Keratinocyte (primary cell): ENCODE measurements at regions not wholly inside any gene's neighbourhood (a gene's known extent, or its start where the extent isn't known, plus 50 kb on each side); places are given as distances from the start of the nearest gene placed in this dataset.

Source experiments
- DNase-seq: peaks from one replicate; pipeline ENCODE4 v3.0.0-alpha.2; 2011; ENCODE audit warnings: low read depth, missing footprints, low spot score
- FAIRE-seq: peaks from 2 replicates; lab custom pipeline; 2011; peaks lifted over from hg19 to GRCh38; lab: Jason Lieb, UNC
- H2AFZ ChIP-seq: 2 replicates; pipeline ENCODE4 v1.6.0; 2012; ENCODE audit warnings: low read length, control low read depth, inconsistent platforms; ENCODE audit not compliant: control insufficient read depth
- H3K27ac ChIP-seq: 2 replicates; pipeline ENCODE4 v1.5.1; 2011; ENCODE audit warnings: low read length; ENCODE audit not compliant: control insufficient read depth, insufficient read depth
- H3K27me3 ChIP-seq: 3 replicates; pipeline ENCODE4 v1.6.0; 2011; ENCODE audit warnings: low read length; ENCODE audit not compliant: control insufficient read depth, insufficient read depth; ENCODE audit errors: extremely low read depth
- H3K36me3 ChIP-seq, 2 experiments: 2 replicates in 1 of 2; 3 replicates in 1 of 2; pipeline ENCODE4 v1.5.1; 2011; ENCODE audit warnings: low read length in 2 of 2, mild to moderate bottlenecking in 1 of 2; ENCODE audit not compliant: control insufficient read depth in 2 of 2, insufficient read depth in 2 of 2; ENCODE audit errors: extremely low read depth in 1 of 2
- H3K4me1 ChIP-seq: 3 replicates; pipeline ENCODE4 v1.5.1; 2011; ENCODE audit warnings: low read length; ENCODE audit not compliant: control insufficient read depth, insufficient read depth; ENCODE audit errors: extremely low read depth
- H3K4me2 ChIP-seq: 3 replicates; pipeline ENCODE4 v1.6.0; 2011; ENCODE audit warnings: low read depth, low read length; ENCODE audit not compliant: control insufficient read depth, insufficient read depth; ENCODE audit errors: extremely low read depth
- H3K4me3 ChIP-seq, 3 experiments: fragments of 200-600 bp in 1 of 3; sonication (generic) in 1 of 3; 2 replicates in 2 of 3; 3 replicates in 1 of 3; pipeline ENCODE4 v1.5.1; 2011 to 2016; ENCODE audit warnings: low read length in 3 of 3, mild to moderate bottlenecking in 3 of 3, control low read depth in 2 of 3, inconsistent platforms in 1 of 3, low read depth in 1 of 3, mixed read lengths in 1 of 3, mixed run types in 1 of 3, moderate library complexity in 1 of 3; ENCODE audit not compliant: control insufficient read depth in 2 of 3, insufficient read depth in 2 of 3; ENCODE audit errors: extremely low read depth in 1 of 3
- H3K79me2 ChIP-seq: 2 replicates; pipeline ENCODE4 v1.6.0; 2012; ENCODE audit warnings: low read length; ENCODE audit not compliant: control insufficient read depth, insufficient read depth
- H3K9ac ChIP-seq: 3 replicates; pipeline ENCODE4 v1.6.0; 2011; ENCODE audit warnings: low read length; ENCODE audit not compliant: control insufficient read depth, insufficient read depth; ENCODE audit errors: extremely low read depth
- H3K9me1 ChIP-seq: 3 replicates; pipeline ENCODE4 v1.6.0; 2011; ENCODE audit warnings: low read length; ENCODE audit not compliant: control insufficient read depth, insufficient read depth; ENCODE audit errors: extremely low read depth
- H3K9me3 ChIP-seq: 2 replicates; pipeline ENCODE4 v1.5.1; 2012; ENCODE audit warnings: low read depth, low read length; ENCODE audit not compliant: control insufficient read depth
- H4K20me1 ChIP-seq: 3 replicates; pipeline ENCODE4 v1.6.0; 2011; ENCODE audit warnings: low read length; ENCODE audit not compliant: control insufficient read depth, insufficient read depth; ENCODE audit errors: extremely low read depth
- CTCF ChIP-seq, 3 experiments: IDR thresholded peaks in 1 of 3; conservative IDR thresholded peaks in 1 of 3; optimal IDR thresholded peaks in 1 of 3; 2 replicates in 2 of 3; 3 replicates in 1 of 3; pipeline versions ENCODE3 to v1.5.1; 2011; ENCODE audit warnings: low read length in 3 of 3, mild to moderate bottlenecking in 3 of 3, moderate library complexity in 2 of 3, control low read depth in 1 of 3, inconsistent platforms in 1 of 3; ENCODE audit not compliant: insufficient read depth in 2 of 3; ENCODE audit errors: extremely low read depth in 1 of 3
- EZH2 ChIP-seq: IDR thresholded peaks from one replicate; pipeline ENCODE4 v1.6.1; 2012; ENCODE audit warnings: inconsistent platforms, mild to moderate bottlenecking, low read length, moderate library complexity
- dilution Hi-C: fragments of 300-500 bp; cut with MboI; formaldehyde crosslinking; loops from one replicate; pipeline ENCODE4 v1.7.0; 2020; ENCODE audit warnings: low sequenced_read_pairs; ENCODE audit not compliant: extremely low pct_ligation_motif_present

GRCh38 chr4:153034681-153035080, 98.6 kb downstream of the FHDC1 start:
- H3K9me1 ChIP-seq, result no peaks in the 10 kb centered on the region
- no peaks in the 10 kb centered on the region for H3K27me3 ChIP-seq
- H3K27ac ChIP-seq, result no peak overlapping the region
- H2AFZ ChIP-seq, result no peak overlapping the region
- DNase-seq (no peak), FAIRE-seq (no peak)
- H4K20me1 ChIP-seq, result no peaks in the 10 kb centered on the region
- H3K9me3 ChIP-seq, result peaks cover 2% of the 10 kb centered on the region
- H3K4me3 ChIP-seq, result no peak overlapping the region
- TF ChIP-seq EZH2 (no peak), CTCF (optimal IDR thresholded peaks at IDR 0.05 in 1 of 3, IDR thresholded peaks at IDR 0.05 in 1 of 3, conservative IDR thresholded peaks at IDR 0.05 in 1 of 3; ENCODE audit: extremely low read depth in 1 of 3, insufficient read depth in 2 of 3, low read length in 3 of 3) (no peak)
- no peak overlapping the region for H3K9ac ChIP-seq
- H3K36me3 ChIP-seq, result no peaks in the 10 kb centered on the region
- H3K4me2 ChIP-seq, result no peak overlapping the region
- H3K4me1 ChIP-seq, result peaks cover 8% of the 10 kb centered on the region
- dilution Hi-C loops, result no loop called here
- H3K79me2 ChIP-seq, result no peaks in the 10 kb centered on the region

GRCh38 chr4:153036931-153037482, 100.9 kb downstream of the FHDC1 start:
- Histone ChIP-seq H3K9me1 (no peaks in the 10 kb centered on the region), H3K9ac (no peak overlapping the region), H3K4me1 (peaks cover 8% of the 10 kb centered on the region), H3K9me3 (no peaks in the 10 kb centered on the region), H4K20me1 (no peaks in the 10 kb centered on the region), H3K79me2 (no peaks in the 10 kb centered on the region), H3K27ac (no peak overlapping the region), H3K4me3 (no peak overlapping the region), H2AFZ (no peak overlapping the region), H3K36me3 (no peaks in the 10 kb centered on the region), H3K4me2 (peak overlapping the region; percentile 33), H3K27me3 (no peaks in the 10 kb centered on the region)
- dilution Hi-C loops, result no loop called here
- TF ChIP-seq CTCF (optimal IDR thresholded peaks at IDR 0.05 in 1 of 3, IDR thresholded peaks at IDR 0.05 in 1 of 3, conservative IDR thresholded peaks at IDR 0.05 in 1 of 3; ENCODE audit: extremely low read depth in 1 of 3, insufficient read depth in 2 of 3, low read length in 3 of 3) (no peak), EZH2 (no peak)
- no peak for DNase-seq
- no peak for FAIRE-seq
